Neural progenitor cell (in vitro differentiated cells): ENCODE measurements at regions not wholly inside any gene's neighbourhood (a gene's known extent, or its start where the extent isn't known, plus 50 kb on each side); places are given as distances from the start of the nearest gene placed in this dataset.

ENCODE experiments used
- CTCF ChIP-seq: fragments of 200-600 bp; sonication (generic); IDR thresholded peaks from 2 replicates; pipeline ENCODE4 v1.5.1; 2017; ENCODE audit warnings: antibody characterized with exemption, mild to moderate bottlenecking
- EZH2 ChIP-seq: fragments of 200-600 bp; sonication (generic); IDR thresholded peaks from 2 replicates; pipeline ENCODE4 v1.6.1; 2017; ENCODE audit warnings: antibody characterized with exemption, mild to moderate bottlenecking, moderate library complexity
- EZH2phosphoT487 ChIP-seq: fragments of 200-600 bp; sonication (generic); IDR thresholded peaks from 2 replicates; pipeline ENCODE4 v1.6.1; 2017; ENCODE audit warnings: antibody characterized with exemption

GRCh38 chr6:78010130-78010529 lies 357.3 kb downstream of the MEI4 start:
- TF ChIP-seq CTCF (no peak), EZH2phosphoT487 (no peak), EZH2 (no peak)
